GM19468 (cell line): ENCODE measurements at regions not wholly inside any gene's neighbourhood (a gene's known extent, or its start where the extent isn't known, plus 50 kb on each side); places are given as distances from the start of the nearest gene placed in this dataset.
"Not testable (repeated sequence)": the region's sequence is repeated elsewhere in the genome, so short reads cannot be mapped to it uniquely, and the experiment has no call there.

Experiments
- ATAC-seq: cut with Tn5 transposase; IDR thresholded peaks from one replicate; pipeline ENCODE4 v1.9.1; 2021; ENCODE audit warnings: mild to moderate bottlenecking, moderate library complexity, moderate number of reproducible peaks; ENCODE audit not compliant: unreplicated experiment; ENCODE audit errors: extremely low read depth

GRCh38 chr16:59368586-59368985, 634.5 kb upstream of the GOT2 start:
- ATAC-seq: no peak

GRCh38 chr16:59356709-59357108, 622.6 kb upstream of the GOT2 start:
- ATAC-seq: no peak

- no peak for ATAC-seq
Measured at GRCh38 chr16:59356144-59356543, 622.0 kb upstream of the GOT2 start.

GRCh38 chr16:59355704-59356103, 621.6 kb upstream of the GOT2 start:
- no peak for ATAC-seq

GRCh38 chr16:59351305-59351903, 617.3 kb upstream of the GOT2 start:
- ATAC-seq: no peak

- ATAC-seq: no peak
Measured at GRCh38 chr16:59350670-59351069, 616.6 kb upstream of the GOT2 start.

GRCh38 chr16:59342669-59343068, 608.6 kb upstream of the GOT2 start:
- no peak for ATAC-seq

GRCh38 chr16:59341368-59341767, 607.3 kb upstream of the GOT2 start:
- ATAC-seq: no peak

- ATAC-seq: no peak
Measured at GRCh38 chr16:59339871-59340270, 605.8 kb upstream of the GOT2 start.

- ATAC-seq: no peak
Measured at GRCh38 chr16:59336136-59336695, 602.1 kb upstream of the GOT2 start.

GRCh38 chr16:59331708-59332107, 597.6 kb upstream of the GOT2 start:
- not testable (repeated sequence) for ATAC-seq

GRCh38 chr16:59330019-59330670, 596.0 kb upstream of the GOT2 start:
- no peak for ATAC-seq

- no peak for ATAC-seq
Measured at GRCh38 chr16:59328961-59329360, 594.8 kb upstream of the GOT2 start.

- no peak for ATAC-seq
Measured at GRCh38 chr16:59327894-59328293, 593.8 kb upstream of the GOT2 start.

- no peak for ATAC-seq
Measured at GRCh38 chr16:59326955-59327354, 592.8 kb upstream of the GOT2 start.

GRCh38 chr16:59324462-59324861, 590.3 kb upstream of the GOT2 start:
- ATAC-seq: no peak

GRCh38 chr16:59320657-59321056, 586.5 kb upstream of the GOT2 start:
- no peak for ATAC-seq

- ATAC-seq: no peak
Measured at GRCh38 chr16:59319871-59320270, 585.8 kb upstream of the GOT2 start.

- ATAC-seq: no peak
Measured at GRCh38 chr16:59305850-59306249, 571.7 kb upstream of the GOT2 start.

- ATAC-seq: no peak
Measured at GRCh38 chr16:59296888-59297287, 562.8 kb upstream of the GOT2 start.

GRCh38 chr16:59295993-59296736, 562.0 kb upstream of the GOT2 start:
- ATAC-seq: no peak
